RWPE2 (cell line): ENCODE measurements at regions not wholly inside any gene's neighbourhood (a gene's known extent, or its start where the extent isn't known, plus 50 kb on each side); places are given as distances from the start of the nearest gene placed in this dataset.
A peak's percentile ranks its signal among the peaks of the same experiment; 100 is the strongest.

Experiments
- ATAC-seq: fragments of 200-7000 bp; cut with Tn5 transposase; 3 replicates; pipeline ENCODE4 v1.9.1; 2021; ENCODE audit warnings: low read depth
- DNase-seq: peaks from one replicate; pipeline ENCODE4 v3.0.0-alpha.2; 2020; ENCODE audit warnings: low spot score
- H3K27ac ChIP-seq: fragments of 450-650 bp; 2 replicates; pipeline ENCODE4 v1.5.1; 2017; ENCODE audit warnings: mild to moderate bottlenecking; ENCODE audit not compliant: poor library complexity, severe bottlenecking
- H3K27me3 ChIP-seq: fragments of 250-450 bp; sonication (Bioruptor Pico); 2 replicates; pipeline ENCODE4 v1.5.1; 2021; ENCODE audit warnings: mild to moderate bottlenecking, moderate library complexity; ENCODE audit not compliant: insufficient read depth, poor library complexity, severe bottlenecking
- H3K36me3 ChIP-seq: fragments of 250-450 bp; sonication (Bioruptor Pico); 2 replicates; pipeline ENCODE4 v1.5.1; 2020; ENCODE audit warnings: low read depth, mild to moderate bottlenecking, moderate library complexity
- H3K4me1 ChIP-seq: fragments of 250-450 bp; sonication (Bioruptor Pico); 2 replicates; pipeline ENCODE4 v1.5.1; 2021; ENCODE audit warnings: mild to moderate bottlenecking, moderate library complexity; ENCODE audit not compliant: insufficient read depth, poor library complexity, severe bottlenecking
- H3K4me3 ChIP-seq: fragments of 250-450 bp; sonication (Bioruptor Pico); 2 replicates; pipeline ENCODE4 v1.5.1; 2021; ENCODE audit warnings: mild to moderate bottlenecking, moderate library complexity; ENCODE audit not compliant: severe bottlenecking
- H3K9me3 ChIP-seq: fragments of 250-450 bp; sonication (Bioruptor Pico); 2 replicates; pipeline ENCODE4 v1.5.1; 2021; ENCODE audit warnings: mild to moderate bottlenecking, moderate library complexity; ENCODE audit not compliant: severe bottlenecking
- TF ChIP-seq, protein P1 (sequence below): fragments of 450-650 bp; IDR thresholded peaks from one replicate; pipeline ENCODE4 v1.5.1; 2017; ENCODE audit warnings: mild to moderate bottlenecking, moderate library complexity; ENCODE audit not compliant: poor library complexity, severe bottlenecking

DNA sequence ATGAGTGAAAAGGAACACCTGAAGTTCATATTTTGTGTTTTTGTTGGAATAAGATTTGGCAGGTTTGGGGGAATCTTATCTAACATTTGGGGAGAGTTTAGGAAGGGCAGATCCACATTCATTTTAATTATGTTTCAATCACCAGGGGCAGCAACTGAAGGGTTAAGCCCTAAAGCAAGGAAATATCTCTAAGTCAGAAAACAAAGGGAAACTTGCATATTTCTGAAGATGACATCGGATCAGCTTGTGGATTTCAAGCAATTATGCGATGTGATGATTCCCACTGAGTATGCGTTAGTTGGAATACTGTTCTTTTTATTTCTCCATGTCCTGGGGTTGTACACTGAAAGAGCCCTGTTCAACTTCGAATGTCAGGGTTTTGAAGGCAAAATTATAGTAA, 59.8 kb upstream of the NFIB start:
- H3K9me3 ChIP-seq = no peaks in the 10 kb centered on the region
- no peaks in the 10 kb centered on the region for H3K27me3 ChIP-seq
- H3K4me3 ChIP-seq = no peak overlapping the region
- H3K36me3 ChIP-seq = no peaks in the 10 kb centered on the region
- TF ChIP-seq, protein P1, sequence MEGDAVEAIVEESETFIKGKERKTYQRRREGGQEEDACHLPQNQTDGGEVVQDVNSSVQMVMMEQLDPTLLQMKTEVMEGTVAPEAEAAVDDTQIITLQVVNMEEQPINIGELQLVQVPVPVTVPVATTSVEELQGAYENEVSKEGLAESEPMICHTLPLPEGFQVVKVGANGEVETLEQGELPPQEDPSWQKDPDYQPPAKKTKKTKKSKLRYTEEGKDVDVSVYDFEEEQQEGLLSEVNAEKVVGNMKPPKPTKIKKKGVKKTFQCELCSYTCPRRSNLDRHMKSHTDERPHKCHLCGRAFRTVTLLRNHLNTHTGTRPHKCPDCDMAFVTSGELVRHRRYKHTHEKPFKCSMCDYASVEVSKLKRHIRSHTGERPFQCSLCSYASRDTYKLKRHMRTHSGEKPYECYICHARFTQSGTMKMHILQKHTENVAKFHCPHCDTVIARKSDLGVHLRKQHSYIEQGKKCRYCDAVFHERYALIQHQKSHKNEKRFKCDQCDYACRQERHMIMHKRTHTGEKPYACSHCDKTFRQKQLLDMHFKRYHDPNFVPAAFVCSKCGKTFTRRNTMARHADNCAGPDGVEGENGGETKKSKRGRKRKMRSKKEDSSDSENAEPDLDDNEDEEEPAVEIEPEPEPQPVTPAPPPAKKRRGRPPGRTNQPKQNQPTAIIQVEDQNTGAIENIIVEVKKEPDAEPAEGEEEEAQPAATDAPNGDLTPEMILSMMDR = no peak
- ATAC-seq (no peak), DNase-seq (no peak)
- peak overlapping the region; percentile 79 for H3K27ac ChIP-seq
- peaks cover 21% of the 10 kb centered on the region for H3K4me1 ChIP-seq

DNA sequence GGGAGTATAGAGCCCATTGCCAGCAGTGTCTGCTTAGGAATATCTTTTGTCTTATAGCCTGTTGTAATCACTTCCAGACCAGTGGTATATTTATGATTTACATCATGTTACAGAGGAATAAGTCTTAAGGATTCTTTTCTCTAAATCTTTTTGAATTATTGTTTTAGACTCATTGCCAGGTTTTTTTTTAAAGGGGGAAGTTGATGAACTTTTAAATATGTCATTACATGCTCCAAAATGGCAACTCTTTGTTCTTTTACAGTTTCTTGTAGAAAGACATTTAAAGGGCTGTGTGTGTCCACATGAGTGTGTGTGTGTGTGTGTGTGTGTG, 59.4 kb upstream of the NFIB start:
- Histone ChIP-seq H3K36me3 (no peaks in the 10 kb centered on the region), H3K27ac (peak overlapping the region; percentile 79), H3K27me3 (no peaks in the 10 kb centered on the region), H3K4me1 (peaks cover 21% of the 10 kb centered on the region), H3K4me3 (no peak overlapping the region), H3K9me3 (no peaks in the 10 kb centered on the region)
- no peak for ATAC-seq
- DNase-seq = no peak
- TF ChIP-seq, protein P1 = no peak

DNA sequence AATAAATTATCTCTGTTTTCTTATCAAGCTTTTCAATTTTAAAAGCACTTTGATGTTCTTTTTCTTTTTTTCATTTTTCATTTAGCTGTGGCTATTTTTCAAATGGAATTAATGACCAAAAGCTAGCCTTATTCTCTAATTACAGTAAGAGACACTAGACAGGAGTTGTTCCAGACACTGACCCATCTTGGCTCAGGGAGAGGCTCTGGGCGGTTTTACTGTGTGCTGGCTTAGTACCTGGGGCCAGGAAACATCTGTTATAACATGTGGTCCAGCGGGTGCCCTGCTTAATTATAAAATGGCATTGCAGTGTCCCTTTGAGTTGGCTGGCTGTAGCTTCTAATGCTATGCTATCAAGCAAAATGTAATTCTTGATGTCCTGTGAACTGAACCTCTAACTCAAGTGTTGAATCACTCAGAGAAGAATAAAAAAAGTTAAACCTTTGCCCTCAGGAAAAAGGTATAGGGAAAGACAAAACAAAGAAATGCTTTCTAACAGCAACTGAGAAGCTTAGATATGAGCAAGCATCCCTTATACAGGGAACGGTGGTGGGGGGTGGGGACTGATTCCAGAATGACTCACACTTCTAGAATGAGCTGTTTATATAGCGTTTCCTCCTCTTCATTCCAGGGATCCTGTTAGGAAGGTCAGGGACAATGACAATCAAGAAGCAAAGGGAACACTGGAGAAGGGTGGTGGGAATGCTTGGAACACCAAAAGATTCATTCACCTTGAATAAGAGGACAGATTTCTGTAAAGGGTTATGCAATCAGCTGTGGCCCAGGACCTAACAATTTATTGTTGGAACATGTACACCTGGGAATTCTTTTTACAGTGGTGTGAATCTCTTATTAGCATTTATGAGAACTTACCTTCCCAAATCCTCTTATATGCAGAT, 58.7 kb upstream of the NFIB start:
- Histone ChIP-seq H3K27me3 (no peaks in the 10 kb centered on the region), H3K27ac (peak overlapping the region; percentile 79), H3K4me1 (peaks cover 21% of the 10 kb centered on the region), H3K36me3 (no peaks in the 10 kb centered on the region), H3K9me3 (no peaks in the 10 kb centered on the region), H3K4me3 (no peak overlapping the region)
- TF ChIP-seq, protein P1 = no peak
- peak; percentile 60 for DNase-seq
- peak; percentile 98 for ATAC-seq

DNA sequence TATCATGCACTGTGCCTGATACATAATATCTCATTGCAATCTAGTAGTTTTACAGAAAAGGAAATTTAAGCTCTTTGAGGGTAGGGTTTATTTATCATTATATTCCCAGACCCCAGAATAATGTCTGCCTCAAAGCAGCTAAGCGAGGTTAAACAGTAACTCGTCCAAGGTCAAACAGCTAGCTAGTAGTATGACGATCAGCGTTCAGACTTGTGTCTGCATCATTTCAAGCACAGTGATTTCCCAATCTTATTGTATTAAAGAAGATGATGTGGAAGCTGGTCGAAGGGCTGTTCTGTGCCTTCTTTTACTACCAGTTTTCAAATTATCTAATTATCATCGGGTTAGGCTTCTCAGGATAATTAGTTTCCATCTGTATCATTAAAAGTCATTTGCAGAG, 55.1 kb upstream of the NFIB start:
- Histone ChIP-seq H3K4me3 (no peak overlapping the region), H3K9me3 (no peaks in the 10 kb centered on the region), H3K36me3 (no peaks in the 10 kb centered on the region), H3K4me1 (peaks cover 20% of the 10 kb centered on the region), H3K27ac (no peak overlapping the region), H3K27me3 (no peaks in the 10 kb centered on the region)
- TF ChIP-seq, protein P1 = no peak
- ATAC-seq (no peak), DNase-seq (no peak)

DNA sequence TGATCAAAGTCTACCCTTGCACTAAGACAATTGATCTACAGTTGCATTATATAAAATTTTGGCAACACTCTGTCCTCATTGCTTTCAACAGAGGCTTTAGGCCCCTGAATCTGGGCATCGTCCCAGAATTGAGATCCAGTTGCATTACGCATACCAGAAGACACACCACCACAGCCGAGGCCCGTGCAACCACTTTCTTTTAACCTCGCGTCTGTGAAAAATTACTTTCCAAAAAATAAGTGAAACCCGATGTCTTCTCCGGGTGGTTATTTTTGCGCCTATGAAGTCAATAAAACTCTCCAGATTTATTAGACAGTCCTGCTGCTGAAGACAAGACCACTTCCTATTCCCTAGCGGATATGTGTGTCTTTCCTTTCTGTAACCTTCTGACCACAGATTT, 52.1 kb upstream of the NFIB start:
- H3K4me3 ChIP-seq = no peak overlapping the region
- TF ChIP-seq, protein P1 = no peak
- ATAC-seq = peak; percentile 33; the same call in 1 of the 3 replicates

More for the DNA sequence above, 52.1 kb upstream of the NFIB start:
- Histone ChIP-seq H3K36me3 (no peaks in the 10 kb centered on the region), H3K4me1 (no peaks in the 10 kb centered on the region), H3K9me3 (no peaks in the 10 kb centered on the region), H3K27me3 (no peaks in the 10 kb centered on the region), H3K27ac (no peak overlapping the region)
- DNase-seq = no peak
